ENCODE measurements at regions not wholly inside any gene's neighbourhood (a gene's known extent, or its start where the extent isn't known, plus 50 kb on each side); places are given as distances from the start of the nearest gene placed in this dataset.

DNA sequence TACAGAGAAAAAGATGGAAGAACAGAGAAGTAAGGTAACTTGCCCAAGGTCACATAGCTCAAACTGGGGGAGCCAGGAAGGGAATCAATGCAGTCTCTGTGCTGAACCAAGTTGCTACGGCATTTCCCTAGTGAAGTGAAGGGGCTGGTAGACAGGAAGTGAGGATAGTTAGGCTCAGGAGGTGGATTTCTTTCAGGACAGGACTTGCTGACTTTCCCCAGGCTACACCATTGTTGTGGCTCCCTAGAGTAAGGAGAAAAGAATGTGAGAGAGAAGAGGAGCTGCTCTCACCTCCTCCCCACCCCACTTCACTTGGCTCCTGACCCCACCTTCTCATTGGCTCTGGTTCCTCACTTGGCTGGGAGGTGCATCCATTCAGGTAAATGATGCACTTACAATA, 316.9 kb downstream of the INHBA start:
- TF ChIP-seq, protein P1, sequence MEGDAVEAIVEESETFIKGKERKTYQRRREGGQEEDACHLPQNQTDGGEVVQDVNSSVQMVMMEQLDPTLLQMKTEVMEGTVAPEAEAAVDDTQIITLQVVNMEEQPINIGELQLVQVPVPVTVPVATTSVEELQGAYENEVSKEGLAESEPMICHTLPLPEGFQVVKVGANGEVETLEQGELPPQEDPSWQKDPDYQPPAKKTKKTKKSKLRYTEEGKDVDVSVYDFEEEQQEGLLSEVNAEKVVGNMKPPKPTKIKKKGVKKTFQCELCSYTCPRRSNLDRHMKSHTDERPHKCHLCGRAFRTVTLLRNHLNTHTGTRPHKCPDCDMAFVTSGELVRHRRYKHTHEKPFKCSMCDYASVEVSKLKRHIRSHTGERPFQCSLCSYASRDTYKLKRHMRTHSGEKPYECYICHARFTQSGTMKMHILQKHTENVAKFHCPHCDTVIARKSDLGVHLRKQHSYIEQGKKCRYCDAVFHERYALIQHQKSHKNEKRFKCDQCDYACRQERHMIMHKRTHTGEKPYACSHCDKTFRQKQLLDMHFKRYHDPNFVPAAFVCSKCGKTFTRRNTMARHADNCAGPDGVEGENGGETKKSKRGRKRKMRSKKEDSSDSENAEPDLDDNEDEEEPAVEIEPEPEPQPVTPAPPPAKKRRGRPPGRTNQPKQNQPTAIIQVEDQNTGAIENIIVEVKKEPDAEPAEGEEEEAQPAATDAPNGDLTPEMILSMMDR (conservative IDR thresholded peaks at IDR 0.05), result no peak
- H3K27ac ChIP-seq, result no peak overlapping the region

GRCh38 chr7:41384418-41384817, 318.5 kb downstream of the INHBA start:
- H3K27ac ChIP-seq, result peak overlapping the region; percentile 28
- TF ChIP-seq, protein P1 (conservative IDR thresholded peaks at IDR 0.05), result no peak

DNA sequence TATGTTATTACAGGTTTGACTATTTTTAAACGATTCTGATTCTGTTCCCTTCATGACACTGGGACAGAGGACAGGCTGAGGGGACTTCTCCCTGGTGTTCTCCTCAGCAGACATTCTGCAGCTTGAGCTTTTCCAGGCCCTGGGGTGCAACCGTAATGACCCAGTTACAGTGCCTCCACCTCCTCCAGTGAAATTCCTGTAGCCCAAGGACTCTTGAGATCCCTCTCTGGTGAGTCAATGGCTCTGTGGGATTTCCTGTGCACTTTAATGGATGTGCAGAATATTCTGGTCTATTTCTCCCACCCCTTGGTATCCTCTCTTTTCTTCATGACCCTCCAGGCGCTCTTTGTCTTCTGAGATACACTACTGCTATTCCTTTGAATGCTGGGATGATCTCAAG, 319.3 kb downstream of the INHBA start:
- peak overlapping the region; percentile 28 for H3K27ac ChIP-seq
- TF ChIP-seq, protein P1 (conservative IDR thresholded peaks at IDR 0.05), result no peak

GRCh38 chr7:41378156-41378555, 324.7 kb downstream of the INHBA start:
- TF ChIP-seq, protein P1 (conservative IDR thresholded peaks at IDR 0.05), result no peak

DNA sequence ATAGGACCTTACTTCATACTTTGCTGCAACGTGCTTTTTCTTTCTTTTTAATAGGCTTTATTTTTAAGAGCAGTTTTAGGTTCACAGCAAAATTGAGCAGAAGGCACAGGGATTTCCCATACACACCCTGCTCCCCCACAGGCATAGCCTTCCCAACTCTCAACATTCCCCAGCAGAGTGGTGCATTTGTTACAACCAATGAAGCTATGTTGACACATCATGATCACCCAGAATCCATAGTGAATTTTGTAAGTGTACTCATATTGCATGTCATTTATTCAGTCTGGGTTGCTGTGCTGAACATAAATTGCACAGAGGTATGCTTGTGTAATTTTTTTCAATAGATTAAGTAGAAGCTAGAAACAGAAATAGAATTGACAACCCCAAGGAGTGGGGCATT, 327.3 kb downstream of the INHBA start:
- TF ChIP-seq, protein P1 (conservative IDR thresholded peaks at IDR 0.05), result no peak

More at GRCh38 chr7:41378156-41378555, 324.7 kb downstream of the INHBA start:
- H3K27ac ChIP-seq, result no peak overlapping the region

GRCh38 chr7:41374150-41374848, 328.6 kb downstream of the INHBA start:
- no peak overlapping the region for H3K27ac ChIP-seq
- TF ChIP-seq, protein P1 (conservative IDR thresholded peaks at IDR 0.05), result no peak

More for the DNA sequence above, 327.3 kb downstream of the INHBA start:
- H3K27ac ChIP-seq, result no peak overlapping the region

GRCh38 chr7:41367967-41368882, 334.7 kb downstream of the INHBA start:
- TF ChIP-seq, protein P1 (conservative IDR thresholded peaks at IDR 0.05), result no peak

More at GRCh38 chr7:41367967-41368882, 334.7 kb downstream of the INHBA start:
- H3K27ac ChIP-seq, result no peak overlapping the region
